DOHH2 (cell line): ENCODE measurements at regions not wholly inside any gene's neighbourhood (a gene's known extent, or its start where the extent isn't known, plus 50 kb on each side); places are given as distances from the start of the nearest gene placed in this dataset.
"Not testable (repeated sequence)": the region's sequence is repeated elsewhere in the genome, so short reads cannot be mapped to it uniquely, and the experiment has no call there.

Source experiments
- H3F3A ChIP-seq: fragments of 200-600 bp; sonication (generic), shearing (Covaris generic); 2 replicates; pipeline ENCODE4 v1.6.0; 2016; ENCODE audit warnings: antibody characterized with exemption, mild to moderate bottlenecking; ENCODE audit not compliant: control insufficient read depth, insufficient read depth
- H3K27ac ChIP-seq: fragments of 200-600 bp; sonication (generic); 2 replicates; pipeline ENCODE4 v1.5.1; 2014; ENCODE audit warnings: low read depth, mild to moderate bottlenecking, low read length, moderate library complexity
- H3K27me3 ChIP-seq: fragments of 200-600 bp; sonication (generic); 2 replicates; pipeline ENCODE4 v1.6.1; 2014; ENCODE audit warnings: mild to moderate bottlenecking, low read length, mixed read lengths; ENCODE audit not compliant: control insufficient read depth
- H3K36me3 ChIP-seq: fragments of 200-600 bp; sonication (generic); 2 replicates; pipeline ENCODE4 v1.6.1; 2014; ENCODE audit warnings: mild to moderate bottlenecking, low read length, moderate library complexity, mixed read lengths; ENCODE audit not compliant: control insufficient read depth
- H3K4me1 ChIP-seq: fragments of 200-600 bp; sonication (generic); 2 replicates; pipeline ENCODE4 v1.6.1; 2014; ENCODE audit warnings: mild to moderate bottlenecking, low read length, mixed read lengths; ENCODE audit not compliant: control insufficient read depth
- H3K4me2 ChIP-seq: fragments of 200-600 bp; sonication (generic); 2 replicates; pipeline ENCODE4 v1.6.0; 2014; ENCODE audit warnings: mild to moderate bottlenecking, low read length, moderate library complexity
- H3K4me3 ChIP-seq: fragments of 200-600 bp; sonication (generic); 2 replicates; pipeline ENCODE4 v1.5.1; 2014; ENCODE audit warnings: mild to moderate bottlenecking, low read length, mixed read lengths
- H3K79me2 ChIP-seq: fragments of 200-600 bp; sonication (generic); 2 replicates; pipeline ENCODE4 v1.6.1; 2014; ENCODE audit warnings: mild to moderate bottlenecking, low read length, mixed read lengths; ENCODE audit not compliant: control insufficient read depth
- H3K9me2 ChIP-seq: fragments of 200-600 bp; sonication (generic); replicated peaks from 2 replicates; pipeline ENCODE4 v1.6.1; 2014; ENCODE audit warnings: mild to moderate bottlenecking, low read length, mixed read lengths; ENCODE audit not compliant: control insufficient read depth
- H3K9me3 ChIP-seq: fragments of 200-600 bp; sonication (generic); 2 replicates; pipeline ENCODE4 v1.6.1; 2014; ENCODE audit warnings: antibody characterized with exemption, low read length, mixed read lengths; ENCODE audit not compliant: control insufficient read depth, insufficient read depth
- H4K20me1 ChIP-seq: fragments of 200-600 bp; sonication (generic); 2 replicates; pipeline ENCODE4 v1.6.0; 2014; ENCODE audit warnings: low read depth, mild to moderate bottlenecking, antibody characterized with exemption, low read length, moderate library complexity; ENCODE audit not compliant: control insufficient read depth, insufficient read depth
- EZH2phosphoT487 ChIP-seq: fragments of 200-600 bp; sonication (generic); IDR thresholded peaks from 2 replicates; pipeline ENCODE4 v1.6.1; 2017; ENCODE audit warnings: borderline replicate concordance, mild to moderate bottlenecking, antibody characterized with exemption, low read length, moderate library complexity, mixed read lengths
- TF ChIP-seq, protein P1 (sequence below): fragments of 200-600 bp; sonication (generic); IDR thresholded peaks from one replicate; pipeline ENCODE4 v1.5.1; 2014; ENCODE audit warnings: antibody characterized with exemption, mild to moderate bottlenecking, low read depth, low read length; ENCODE audit not compliant: poor library complexity, severe bottlenecking

DNA sequence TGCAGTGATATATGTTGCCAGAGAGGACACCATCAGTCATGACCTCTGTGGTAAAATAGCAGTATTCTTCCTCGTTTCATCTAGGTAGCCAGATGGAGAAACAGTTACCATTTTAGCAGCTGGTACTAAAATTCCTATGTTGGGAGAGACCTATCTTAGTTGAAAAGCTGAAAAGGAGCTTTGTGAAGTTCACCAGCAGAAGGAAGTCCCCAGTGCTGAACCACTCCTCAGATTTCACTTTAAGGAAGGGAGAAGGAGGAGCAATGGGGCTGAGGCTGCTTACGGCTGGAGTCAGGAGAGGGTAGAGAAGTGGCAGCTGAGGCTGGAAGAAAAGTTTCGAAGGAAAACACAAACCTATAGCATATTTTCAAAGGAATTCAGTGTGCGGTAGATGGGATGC is 103.7 kb downstream of the ATXN3L start:
- H3K36me3 ChIP-seq = no peaks in the 10 kb centered on the region
- H3K9me2 ChIP-seq = no peaks in the 10 kb centered on the region
- H4K20me1 ChIP-seq = no peaks in the 10 kb centered on the region
- no peak overlapping the region for H3K4me3 ChIP-seq
- no peaks in the 10 kb centered on the region; the same call in 1 of the 2 replicates for H3K4me1 ChIP-seq
- no peak overlapping the region for H3K27ac ChIP-seq
- no peaks in the 10 kb centered on the region for H3F3A ChIP-seq
- TF ChIP-seq, protein P1, sequence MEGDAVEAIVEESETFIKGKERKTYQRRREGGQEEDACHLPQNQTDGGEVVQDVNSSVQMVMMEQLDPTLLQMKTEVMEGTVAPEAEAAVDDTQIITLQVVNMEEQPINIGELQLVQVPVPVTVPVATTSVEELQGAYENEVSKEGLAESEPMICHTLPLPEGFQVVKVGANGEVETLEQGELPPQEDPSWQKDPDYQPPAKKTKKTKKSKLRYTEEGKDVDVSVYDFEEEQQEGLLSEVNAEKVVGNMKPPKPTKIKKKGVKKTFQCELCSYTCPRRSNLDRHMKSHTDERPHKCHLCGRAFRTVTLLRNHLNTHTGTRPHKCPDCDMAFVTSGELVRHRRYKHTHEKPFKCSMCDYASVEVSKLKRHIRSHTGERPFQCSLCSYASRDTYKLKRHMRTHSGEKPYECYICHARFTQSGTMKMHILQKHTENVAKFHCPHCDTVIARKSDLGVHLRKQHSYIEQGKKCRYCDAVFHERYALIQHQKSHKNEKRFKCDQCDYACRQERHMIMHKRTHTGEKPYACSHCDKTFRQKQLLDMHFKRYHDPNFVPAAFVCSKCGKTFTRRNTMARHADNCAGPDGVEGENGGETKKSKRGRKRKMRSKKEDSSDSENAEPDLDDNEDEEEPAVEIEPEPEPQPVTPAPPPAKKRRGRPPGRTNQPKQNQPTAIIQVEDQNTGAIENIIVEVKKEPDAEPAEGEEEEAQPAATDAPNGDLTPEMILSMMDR = no peak
- TF ChIP-seq EZH2phosphoT487 = no peak
- H3K9me3 ChIP-seq = no peaks in the 10 kb centered on the region
- H3K4me2 ChIP-seq = no peak overlapping the region
- no peaks in the 10 kb centered on the region for H3K79me2 ChIP-seq
- H3K27me3 ChIP-seq = no peaks in the 10 kb centered on the region

DNA sequence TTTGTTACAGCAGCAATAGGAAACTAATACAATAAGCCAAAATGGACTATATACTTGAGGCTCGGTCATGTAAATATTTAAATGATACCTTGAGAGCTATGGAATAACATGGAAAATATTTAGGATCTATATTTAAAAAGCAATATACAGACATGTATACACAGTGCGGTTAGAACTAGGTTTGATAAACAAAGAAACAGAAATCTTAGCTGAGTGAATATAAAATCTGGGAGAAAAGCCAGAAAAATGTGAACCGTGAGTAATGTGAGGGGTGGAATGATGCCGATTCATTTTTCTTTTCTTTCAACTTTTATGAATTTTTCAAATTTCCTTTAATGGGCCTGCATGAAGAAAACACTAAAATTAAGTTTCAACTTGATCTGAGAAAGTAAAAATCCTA is 104.1 kb downstream of the ATXN3L start:
- Histone ChIP-seq H3K4me3 (no peak overlapping the region), H3K4me2 (no peak overlapping the region), H3K36me3 (no peaks in the 10 kb centered on the region), H3F3A (no peaks in the 10 kb centered on the region), H3K4me1 (no peaks in the 10 kb centered on the region; the same call in 1 of the 2 replicates), H3K9me3 (no peaks in the 10 kb centered on the region), H4K20me1 (no peaks in the 10 kb centered on the region), H3K79me2 (no peaks in the 10 kb centered on the region), H3K27me3 (no peaks in the 10 kb centered on the region), H3K9me2 (no peaks in the 10 kb centered on the region), H3K27ac (no peak overlapping the region)
- TF ChIP-seq, protein P1 = no peak
- no peak for TF ChIP-seq EZH2phosphoT487

DNA sequence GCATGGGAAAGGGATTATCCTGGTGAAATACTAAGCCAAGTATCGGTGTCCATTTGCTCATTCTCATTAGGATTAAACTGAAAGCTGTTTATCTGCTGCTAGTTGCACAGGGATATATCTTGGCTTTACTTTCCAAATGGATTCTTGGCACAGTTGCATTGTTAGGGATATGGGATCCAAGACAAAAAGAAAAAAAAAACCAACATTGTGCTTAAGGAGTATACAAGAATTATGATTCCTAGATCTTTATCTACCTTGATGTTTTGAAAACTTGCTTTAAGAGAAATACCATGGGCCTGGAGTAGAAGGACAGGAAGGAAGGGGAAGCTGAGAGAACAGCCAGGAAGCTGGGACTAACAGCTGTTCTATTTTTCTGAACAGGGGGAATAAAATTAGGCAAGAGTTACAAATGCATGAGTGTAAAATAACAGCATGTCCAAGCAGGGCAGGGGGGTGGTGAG is 107.6 kb downstream of the ATXN3L start:
- no peak overlapping the region for H3K4me3 ChIP-seq
- H3K4me2 ChIP-seq = no peak overlapping the region
- H3F3A ChIP-seq = no peaks in the 10 kb centered on the region
- no peaks in the 10 kb centered on the region for H3K36me3 ChIP-seq
- H3K27me3 ChIP-seq = no peaks in the 10 kb centered on the region
- no peaks in the 10 kb centered on the region for H3K9me2 ChIP-seq
- H3K4me1 ChIP-seq = no peaks in the 10 kb centered on the region; the same call in 1 of the 2 replicates
- H3K27ac ChIP-seq = no peak overlapping the region
- no peaks in the 10 kb centered on the region for H3K79me2 ChIP-seq
- TF ChIP-seq, protein P1 = no peak
- TF ChIP-seq EZH2phosphoT487 = no peak
- H4K20me1 ChIP-seq = no peaks in the 10 kb centered on the region
- H3K9me3 ChIP-seq = no peaks in the 10 kb centered on the region

DNA sequence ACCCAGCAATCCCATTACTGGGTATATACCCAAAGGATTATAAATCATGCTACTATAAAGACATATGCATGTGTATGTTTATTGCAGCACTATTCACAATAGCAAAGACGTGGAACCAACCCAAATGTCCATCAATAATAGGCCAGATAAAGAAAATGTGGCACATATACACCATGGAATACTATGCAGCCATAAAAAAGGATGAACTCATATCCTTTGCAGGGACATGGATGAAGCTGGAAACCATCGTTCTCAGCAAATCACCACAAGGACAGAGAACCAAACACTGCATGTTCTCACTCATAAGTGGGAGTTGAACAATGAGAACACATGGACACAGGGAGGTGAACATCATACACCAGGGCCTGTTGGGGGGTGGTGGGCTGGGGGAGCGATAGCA is 109.7 kb downstream of the ATXN3L start:
- H3K27me3 ChIP-seq, H3K79me2 ChIP-seq, H3K4me3 ChIP-seq, H4K20me1 ChIP-seq, H3F3A ChIP-seq, H3K4me2 ChIP-seq, H3K9me2 ChIP-seq, H3K4me1 ChIP-seq, H3K36me3 ChIP-seq, H3K9me3 ChIP-seq, H3K27ac ChIP-seq: not testable (repeated sequence)

DNA sequence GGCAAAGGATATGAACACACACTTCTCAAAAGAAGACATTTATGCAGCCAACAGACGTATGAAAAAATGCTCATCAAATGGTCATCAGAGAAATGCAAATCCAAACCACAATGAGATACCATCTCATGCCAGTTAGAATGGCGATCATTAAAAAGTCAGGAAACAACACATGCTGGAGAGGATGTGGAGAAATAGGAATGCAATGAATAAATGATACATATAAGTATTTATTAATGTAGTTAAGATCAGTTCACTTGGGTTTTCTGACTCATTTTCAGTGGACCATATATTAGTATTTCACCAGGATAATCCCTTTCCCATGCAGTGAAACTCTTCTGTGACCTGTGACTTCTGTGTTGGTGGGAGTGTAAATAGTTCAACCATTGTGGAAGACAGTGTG is 110.1 kb downstream of the ATXN3L start:
- not testable (repeated sequence) for H3K79me2 ChIP-seq, H3F3A ChIP-seq, H3K27me3 ChIP-seq, H3K9me2 ChIP-seq, H4K20me1 ChIP-seq, H3K4me1 ChIP-seq, H3K4me2 ChIP-seq, H3K36me3 ChIP-seq, H3K9me3 ChIP-seq, H3K4me3 ChIP-seq, H3K27ac ChIP-seq
